Hepatocyte (in vitro differentiated cells): ENCODE measurements at regions not wholly inside any gene's neighbourhood (a gene's known extent, or its start where the extent isn't known, plus 50 kb on each side); places are given as distances from the start of the nearest gene placed in this dataset.

Experiments used
- EZH2 ChIP-seq: fragments of 200-600 bp; sonication (generic); IDR thresholded peaks from 2 replicates; pipeline ENCODE4 v1.6.1; 2016; ENCODE audit warnings: antibody characterized with exemption, mild to moderate bottlenecking, borderline replicate concordance
- TF ChIP-seq, protein P1 (sequence below): fragments of 200-600 bp; sonication (generic); IDR thresholded peaks from 2 replicates; pipeline ENCODE4 v1.5.1; 2016; ENCODE audit warnings: antibody characterized with exemption, mild to moderate bottlenecking; ENCODE audit not compliant: poor library complexity

DNA sequence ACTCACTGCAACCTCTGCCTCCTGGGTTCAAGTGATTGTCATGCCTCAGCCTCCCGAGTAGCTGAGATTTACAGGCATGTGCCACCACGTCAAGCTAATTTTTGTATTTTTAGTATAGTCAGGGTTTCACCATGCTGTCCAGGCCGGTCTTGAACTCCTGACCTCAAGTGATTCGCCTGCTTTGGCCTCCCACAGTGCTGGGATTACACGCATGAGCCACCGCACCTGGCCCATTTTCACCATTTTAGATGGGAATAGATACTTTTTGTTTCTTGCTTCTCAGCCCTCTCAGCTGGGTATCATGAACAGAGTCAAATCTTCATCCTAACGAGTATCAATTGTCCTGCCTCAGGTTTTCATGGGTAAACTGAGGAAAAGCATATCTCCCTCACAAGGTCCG is 235.0 kb downstream of the CDC5L start:
- TF ChIP-seq EZH2 = no peak
- TF ChIP-seq, protein P1, sequence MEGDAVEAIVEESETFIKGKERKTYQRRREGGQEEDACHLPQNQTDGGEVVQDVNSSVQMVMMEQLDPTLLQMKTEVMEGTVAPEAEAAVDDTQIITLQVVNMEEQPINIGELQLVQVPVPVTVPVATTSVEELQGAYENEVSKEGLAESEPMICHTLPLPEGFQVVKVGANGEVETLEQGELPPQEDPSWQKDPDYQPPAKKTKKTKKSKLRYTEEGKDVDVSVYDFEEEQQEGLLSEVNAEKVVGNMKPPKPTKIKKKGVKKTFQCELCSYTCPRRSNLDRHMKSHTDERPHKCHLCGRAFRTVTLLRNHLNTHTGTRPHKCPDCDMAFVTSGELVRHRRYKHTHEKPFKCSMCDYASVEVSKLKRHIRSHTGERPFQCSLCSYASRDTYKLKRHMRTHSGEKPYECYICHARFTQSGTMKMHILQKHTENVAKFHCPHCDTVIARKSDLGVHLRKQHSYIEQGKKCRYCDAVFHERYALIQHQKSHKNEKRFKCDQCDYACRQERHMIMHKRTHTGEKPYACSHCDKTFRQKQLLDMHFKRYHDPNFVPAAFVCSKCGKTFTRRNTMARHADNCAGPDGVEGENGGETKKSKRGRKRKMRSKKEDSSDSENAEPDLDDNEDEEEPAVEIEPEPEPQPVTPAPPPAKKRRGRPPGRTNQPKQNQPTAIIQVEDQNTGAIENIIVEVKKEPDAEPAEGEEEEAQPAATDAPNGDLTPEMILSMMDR = no peak
